IMR-90 (cell line): ENCODE measurements at regions not wholly inside any gene's neighbourhood (a gene's known extent, or its start where the extent isn't known, plus 50 kb on each side); places are given as distances from the start of the nearest gene placed in this dataset.

Experiments
- ATAC-seq: fragments of 200-7000 bp; cut with Tn5 transposase; 2 replicates; pipeline ENCODE4 v1.9.1; 2020; ENCODE audit warnings: low read depth, mild to moderate bottlenecking, moderate library complexity
- BruUV-seq: library from RNA; stranded (reverse); fragments of 400-500 nt; replicated peaks from 2 replicates; lab custom pipeline; 2021; lab: Mats Ljungman, UMichigan
- CTCF ChIA-PET: fragments of 300-600 bp; formaldehyde crosslinking; extraction: SDS; loops from one replicate; lab custom pipeline; 2021; ENCODE audit warnings: antibody characterized with exemption; lab: Yijun Ruan, JAX
- POLR2A ChIA-PET: fragments of 300-600 bp; sonication (Branson Sonifier 250); formaldehyde crosslinking; loops from one replicate; lab custom pipeline; 2022; ENCODE audit warnings: antibody characterized with exemption; ENCODE audit not compliant: unreplicated experiment; lab: Charles Lee
- DNase-seq: peaks from one replicate; pipeline ENCODE4 v3.0.0; 2013
- H2AFZ ChIP-seq: replicated peaks from 2 replicates; pipeline ENCODE3; 2013; ENCODE audit warnings: low read length, mild to moderate bottlenecking; ENCODE audit not compliant: poor library complexity
- H2AK5ac ChIP-seq: 2 replicates; pipeline ENCODE4 v1.6.1; 2013; ENCODE audit warnings: low read depth, low read length, inconsistent platforms
- H2AK9ac ChIP-seq: replicated peaks from 2 replicates; pipeline ENCODE3; 2013; ENCODE audit warnings: mild to moderate bottlenecking, low read depth, low read length, moderate library complexity; ENCODE audit not compliant: poor library complexity
- H2BK120ac ChIP-seq: 2 replicates; pipeline ENCODE4 v1.6.1; 2013; ENCODE audit warnings: low read depth, low read length, inconsistent platforms
- H2BK15ac ChIP-seq: 3 replicates; pipeline ENCODE4 v1.6.1; 2013; ENCODE audit warnings: low read depth, low read length, inconsistent platforms
- H2BK20ac ChIP-seq: 2 replicates; pipeline ENCODE4 v1.6.1; 2013; ENCODE audit warnings: low read depth, mild to moderate bottlenecking, inconsistent platforms, low read length, moderate library complexity
- H2BK5ac ChIP-seq: 2 replicates; pipeline ENCODE4 v1.6.1; 2013; ENCODE audit warnings: mild to moderate bottlenecking, low read depth, low read length, inconsistent platforms; ENCODE audit not compliant: poor library complexity, severe bottlenecking
- H3K14ac ChIP-seq: replicated peaks from 2 replicates; pipeline ENCODE4 v1.6.1; 2013; ENCODE audit warnings: low read depth, low read length, inconsistent platforms
- H3K18ac ChIP-seq: 2 replicates; pipeline ENCODE4 v1.6.1; 2013; ENCODE audit warnings: low read depth, low read length, control low read depth
- H3K23ac ChIP-seq: 2 replicates; pipeline ENCODE4 v1.6.1; 2013; ENCODE audit warnings: low read depth, low read length, inconsistent platforms
- H3K27ac ChIP-seq: 2 replicates; pipeline ENCODE4 v1.5.1; 2013; ENCODE audit warnings: mild to moderate bottlenecking, control low read depth, low read length; ENCODE audit not compliant: insufficient read depth
- H3K27me3 ChIP-seq: 2 replicates; pipeline ENCODE4 v1.6.1; 2013; ENCODE audit warnings: low read length; ENCODE audit not compliant: control insufficient read depth, insufficient read depth
- H3K36me3 ChIP-seq: 2 replicates; pipeline ENCODE4 v1.6.1; 2013; ENCODE audit warnings: low read length, mixed read lengths; ENCODE audit not compliant: control insufficient read depth, insufficient read depth
- H3K4ac ChIP-seq: 2 replicates; pipeline ENCODE4 v1.6.1; 2013; ENCODE audit warnings: low read depth, low read length, inconsistent platforms
- H3K4me1 ChIP-seq: 2 replicates; pipeline ENCODE4 v1.6.1; 2013; ENCODE audit warnings: low read length, mixed read lengths; ENCODE audit not compliant: control insufficient read depth, insufficient read depth
- H3K4me2 ChIP-seq: 2 replicates; pipeline ENCODE4 v1.6.1; 2013; ENCODE audit warnings: low read depth, mild to moderate bottlenecking, control low read depth, low read length, moderate library complexity
- H3K4me3 ChIP-seq: 2 replicates; pipeline ENCODE4 v1.5.1; 2013; ENCODE audit warnings: low read depth, mild to moderate bottlenecking, control low read depth, low read length, moderate library complexity; ENCODE audit not compliant: insufficient read depth
- H3K56ac ChIP-seq: 2 replicates; pipeline ENCODE4 v1.6.1; 2013; ENCODE audit warnings: low read length, inconsistent platforms; ENCODE audit not compliant: insufficient read depth; ENCODE audit errors: extremely low read depth
- H3K79me1 ChIP-seq, 2 experiments: 2 replicates each; pipeline ENCODE4 v1.6.1; 2013; ENCODE audit warnings: low read length in 2 of 2, inconsistent platforms in 1 of 2, low read depth in 1 of 2
- H3K9ac ChIP-seq: 2 replicates; pipeline ENCODE4 v1.6.1; 2013; ENCODE audit warnings: low read depth, low read length, control low read depth
- H3K9me1 ChIP-seq: 2 replicates; pipeline ENCODE4 v1.6.1; 2013; ENCODE audit warnings: low read length, inconsistent platforms; ENCODE audit not compliant: insufficient read depth
- H3K9me3 ChIP-seq: 2 replicates; pipeline ENCODE4 v1.6.1; 2013; ENCODE audit warnings: low read length; ENCODE audit not compliant: control insufficient read depth, insufficient read depth
- H4K20me1 ChIP-seq: 2 replicates; pipeline ENCODE4 v1.6.1; 2013; ENCODE audit warnings: low read length, inconsistent platforms; ENCODE audit not compliant: insufficient read depth
- H4K5ac ChIP-seq: 2 replicates; pipeline ENCODE4 v1.6.1; 2013; ENCODE audit warnings: mild to moderate bottlenecking, low read depth, low read length, control low read depth
- H4K8ac ChIP-seq, 2 experiments: 2 replicates each; pipeline ENCODE4 v1.6.1; 2013; ENCODE audit warnings: low read depth in 2 of 2, low read length in 2 of 2, control low read depth in 1 of 2, inconsistent platforms in 1 of 2
- H4K91ac ChIP-seq: 2 replicates; pipeline ENCODE4 v1.6.1; 2013; ENCODE audit warnings: low read depth, low read length, inconsistent platforms; ENCODE audit not compliant: insufficient read depth
- CEBPB ChIP-seq: IDR thresholded peaks from 2 replicates; pipeline ENCODE4 v1.6.1; 2012; ENCODE audit warnings: low read depth, low read length, improper control_type of control experiment
- MXI1 ChIP-seq: IDR thresholded peaks from 2 replicates; pipeline ENCODE4 v1.6.1; 2012; ENCODE audit warnings: low read depth, mild to moderate bottlenecking, low read length, moderate library complexity, borderline replicate concordance
- NFE2L2 ChIP-seq: fragments of 150-350 bp; IDR thresholded peaks from 2 replicates; pipeline ENCODE4 v1.6.1; 2016; ENCODE audit warnings: low read depth, mild to moderate bottlenecking, low read length
- RCOR1 ChIP-seq: IDR thresholded peaks from 2 replicates; pipeline ENCODE4 v1.6.1; 2012; ENCODE audit warnings: mild to moderate bottlenecking, low read length, improper control_type of control experiment; ENCODE audit not compliant: insufficient replicate concordance
- SMC3 ChIP-seq: fragments of 150-350 bp; IDR thresholded peaks from 2 replicates; pipeline ENCODE4 v1.6.1; 2016; ENCODE audit warnings: low read depth, mild to moderate bottlenecking, antibody characterized with exemption, low read length, moderate library complexity
- WGBS, 2 experiments: methylation state at CpG; one replicate each; pipeline versions ENCODE4 v1.1.5 to v1.1.7; 2013; ENCODE audit warnings: missing lambda C conversion rate in 2 of 2; ENCODE audit not compliant: insufficient read length in 1 of 2; ENCODE audit errors: extremely low coverage in 2 of 2; 5-methylcytosine and 5-hydroxymethylcytosine counted together
- dilution Hi-C: fragments of 300-500 bp; cut with HindIII; formaldehyde crosslinking; loops from one replicate; pipeline ENCODE4 v1.14.3; 2018; ENCODE audit warnings: low sequenced_read_pairs; ENCODE audit not compliant: unreplicated experiment
- in situ Hi-C: fragments of 300-500 bp; cut with MboI; formaldehyde crosslinking; loops from 3 replicates; pipeline ENCODE4 v1.14.3; 2019; ENCODE audit warnings: low sequenced_read_pairs, inconsistent platforms, mixed read lengths
- intact Hi-C: fragments of 100-400 bp; cut with micrococcal nuclease; formaldehyde crosslinking; loops from 2 replicates; pipeline ENCODE4 v1.10.0; 2022
- TF ChIP-seq, protein P1 (sequence below): fragments of 150-350 bp; IDR thresholded peaks from 2 replicates; pipeline ENCODE4 v1.6.1; 2017; ENCODE audit warnings: mild to moderate bottlenecking, antibody characterized with exemption, low read length, low read depth
- TF ChIP-seq, protein P2 (sequence below): fragments of 150-350 bp; IDR thresholded peaks from 2 replicates; pipeline ENCODE4 v1.6.1; 2016; ENCODE audit warnings: low read depth, mild to moderate bottlenecking, low read length, moderate library complexity, borderline replicate concordance
- TF ChIP-seq, protein P3 (sequence below): conservative IDR thresholded peaks from 2 replicates; pipeline ENCODE4 v1.5.1; 2012; ENCODE audit warnings: mild to moderate bottlenecking, low read depth, low read length, improper control_type of control experiment

DNA sequence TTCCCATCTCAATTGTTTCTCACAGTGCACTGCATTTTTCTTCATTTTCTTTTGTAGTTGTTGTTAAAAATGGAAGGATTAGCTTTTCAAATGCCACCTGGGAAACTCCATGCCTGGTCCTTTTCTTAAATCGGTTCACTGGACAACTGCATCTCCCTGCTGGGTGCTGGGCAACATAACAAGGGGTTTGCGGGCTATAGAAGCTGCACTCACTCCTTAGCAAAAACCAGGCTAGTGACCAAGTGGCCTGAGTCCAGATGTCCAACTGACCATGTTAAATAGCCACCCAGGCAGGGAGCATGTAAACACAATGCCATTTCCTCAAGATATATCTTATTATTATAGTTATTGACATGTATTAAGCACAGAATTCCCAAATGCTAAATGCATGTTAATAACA lies 264.9 kb downstream of the ICOS start:
- H3K27ac ChIP-seq = no peak overlapping the region
- no peak overlapping the region for H2AK5ac ChIP-seq
- no peaks in the 10 kb centered on the region for H3K9me1 ChIP-seq
- no peak for TF ChIP-seq MXI1
- TF ChIP-seq CEBPB = no peak
- no peak for TF ChIP-seq NFE2L2
- TF ChIP-seq RCOR1 = no peak
- TF ChIP-seq, protein P1, sequence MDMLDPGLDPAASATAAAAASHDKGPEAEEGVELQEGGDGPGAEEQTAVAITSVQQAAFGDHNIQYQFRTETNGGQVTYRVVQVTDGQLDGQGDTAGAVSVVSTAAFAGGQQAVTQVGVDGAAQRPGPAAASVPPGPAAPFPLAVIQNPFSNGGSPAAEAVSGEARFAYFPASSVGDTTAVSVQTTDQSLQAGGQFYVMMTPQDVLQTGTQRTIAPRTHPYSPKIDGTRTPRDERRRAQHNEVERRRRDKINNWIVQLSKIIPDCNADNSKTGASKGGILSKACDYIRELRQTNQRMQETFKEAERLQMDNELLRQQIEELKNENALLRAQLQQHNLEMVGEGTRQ = no peak
- TF ChIP-seq, protein P2, sequence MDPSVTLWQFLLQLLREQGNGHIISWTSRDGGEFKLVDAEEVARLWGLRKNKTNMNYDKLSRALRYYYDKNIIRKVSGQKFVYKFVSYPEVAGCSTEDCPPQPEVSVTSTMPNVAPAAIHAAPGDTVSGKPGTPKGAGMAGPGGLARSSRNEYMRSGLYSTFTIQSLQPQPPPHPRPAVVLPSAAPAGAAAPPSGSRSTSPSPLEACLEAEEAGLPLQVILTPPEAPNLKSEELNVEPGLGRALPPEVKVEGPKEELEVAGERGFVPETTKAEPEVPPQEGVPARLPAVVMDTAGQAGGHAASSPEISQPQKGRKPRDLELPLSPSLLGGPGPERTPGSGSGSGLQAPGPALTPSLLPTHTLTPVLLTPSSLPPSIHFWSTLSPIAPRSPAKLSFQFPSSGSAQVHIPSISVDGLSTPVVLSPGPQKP = no peak
- TF ChIP-seq, protein P3, sequence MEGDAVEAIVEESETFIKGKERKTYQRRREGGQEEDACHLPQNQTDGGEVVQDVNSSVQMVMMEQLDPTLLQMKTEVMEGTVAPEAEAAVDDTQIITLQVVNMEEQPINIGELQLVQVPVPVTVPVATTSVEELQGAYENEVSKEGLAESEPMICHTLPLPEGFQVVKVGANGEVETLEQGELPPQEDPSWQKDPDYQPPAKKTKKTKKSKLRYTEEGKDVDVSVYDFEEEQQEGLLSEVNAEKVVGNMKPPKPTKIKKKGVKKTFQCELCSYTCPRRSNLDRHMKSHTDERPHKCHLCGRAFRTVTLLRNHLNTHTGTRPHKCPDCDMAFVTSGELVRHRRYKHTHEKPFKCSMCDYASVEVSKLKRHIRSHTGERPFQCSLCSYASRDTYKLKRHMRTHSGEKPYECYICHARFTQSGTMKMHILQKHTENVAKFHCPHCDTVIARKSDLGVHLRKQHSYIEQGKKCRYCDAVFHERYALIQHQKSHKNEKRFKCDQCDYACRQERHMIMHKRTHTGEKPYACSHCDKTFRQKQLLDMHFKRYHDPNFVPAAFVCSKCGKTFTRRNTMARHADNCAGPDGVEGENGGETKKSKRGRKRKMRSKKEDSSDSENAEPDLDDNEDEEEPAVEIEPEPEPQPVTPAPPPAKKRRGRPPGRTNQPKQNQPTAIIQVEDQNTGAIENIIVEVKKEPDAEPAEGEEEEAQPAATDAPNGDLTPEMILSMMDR = no peak
- TF ChIP-seq SMC3 = no peak
- peaks cover 12% of the 10 kb centered on the region for H3K27me3 ChIP-seq
- H2AFZ ChIP-seq = no peak overlapping the region
- no peaks in the 10 kb centered on the region for H4K20me1 ChIP-seq
- ChIA-PET CTCF (no interaction called here), POLR2A (no interaction called here)
- no peak overlapping the region for H3K18ac ChIP-seq
- dilution Hi-C loops = no loop called here
- no peak overlapping the region for H4K5ac ChIP-seq
- no peak overlapping the region for H4K8ac ChIP-seq
- H2BK5ac ChIP-seq = no peak overlapping the region
- H3K4ac ChIP-seq = no peak overlapping the region
- H2BK20ac ChIP-seq = no peak overlapping the region
- H3K4me3 ChIP-seq = no peak overlapping the region
- H4K91ac ChIP-seq = no peak overlapping the region
- H3K9ac ChIP-seq = no peak overlapping the region
- DNase-seq (no peak), ATAC-seq (no peak)
- intact Hi-C loops = no loop called here
- no peaks in the 10 kb centered on the region for H3K36me3 ChIP-seq
- H2BK120ac ChIP-seq = no peak overlapping the region
- H3K4me1 ChIP-seq = no peaks in the 10 kb centered on the region
- WGBS, 2 experiments = no CpG with 5 or more reads among the region's 2 CpGs
- BruUV-seq = no TSS peak
- no peaks in the 10 kb centered on the region for H3K9me3 ChIP-seq
- in situ Hi-C loops = no loop called here
- no peak overlapping the region for H2BK15ac ChIP-seq
- H3K4me2 ChIP-seq = no peak overlapping the region
- H3K79me1 ChIP-seq = no peaks in the 10 kb centered on the region
- no peak overlapping the region for H3K56ac ChIP-seq
- no peak overlapping the region for H3K14ac ChIP-seq
- no peak overlapping the region for H2AK9ac ChIP-seq
- no peak overlapping the region for H3K23ac ChIP-seq
